OCI-LY7 (cell line): ENCODE measurements at regions not wholly inside any gene's neighbourhood (a gene's known extent, or its start where the extent isn't known, plus 50 kb on each side); places are given as distances from the start of the nearest gene placed in this dataset.

Experiments used
- BruUV-seq: library from RNA; stranded (reverse); fragments of 400-500 nt; replicated peaks from 2 replicates; lab custom pipeline; 2021; lab: Mats Ljungman, UMichigan
- CTCF ChIA-PET: fragments of 300-600 bp; sonication (Branson Sonifier 250); formaldehyde crosslinking; loops from one replicate; lab custom pipeline; 2022; ENCODE audit warnings: antibody characterized with exemption; ENCODE audit not compliant: unreplicated experiment; lab: Charles Lee
- POLR2A ChIA-PET: fragments of 300-600 bp; sonication (Branson Sonifier 250); formaldehyde crosslinking; loops from one replicate; lab custom pipeline; 2022; ENCODE audit warnings: antibody characterized with exemption; lab: Charles Lee
- DNase-seq: peaks from one replicate; pipeline ENCODE4 v3.0.0-alpha.2; 2015; ENCODE audit warnings: low spot score
- H2AFZ ChIP-seq: fragments of 200-600 bp; sonication (generic), shearing (Covaris generic); 2 replicates; pipeline ENCODE4 v1.6.1; 2014; ENCODE audit warnings: mild to moderate bottlenecking, antibody characterized with exemption, low read length, moderate library complexity
- H3K27ac ChIP-seq: fragments of 200-600 bp; sonication (generic); 2 replicates; pipeline ENCODE4 v1.5.1; 2014; ENCODE audit warnings: mixed run types, low read depth, mild to moderate bottlenecking, moderate library complexity, low read length, inconsistent platforms; ENCODE audit not compliant: poor library complexity, severe bottlenecking
- H3K36me3 ChIP-seq: fragments of 200-600 bp; sonication (generic); 2 replicates; pipeline ENCODE4 v1.6.1; 2014; ENCODE audit warnings: mild to moderate bottlenecking, antibody characterized with exemption, low read length, moderate library complexity, mixed read lengths; ENCODE audit not compliant: insufficient read depth
- H3K4me1 ChIP-seq: fragments of 200-600 bp; sonication (generic); 2 replicates; pipeline ENCODE4 v1.5.1; 2014; ENCODE audit warnings: mild to moderate bottlenecking, low read length; ENCODE audit not compliant: insufficient read depth, poor library complexity, severe bottlenecking
- H3K4me2 ChIP-seq: fragments of 200-600 bp; sonication (generic); 2 replicates; pipeline ENCODE4 v1.6.1; 2014; ENCODE audit warnings: mild to moderate bottlenecking, low read length
- H3K4me3 ChIP-seq: fragments of 200-600 bp; sonication (generic); 2 replicates; pipeline ENCODE4 v1.5.1; 2014; ENCODE audit warnings: mild to moderate bottlenecking, low read depth, low read length; ENCODE audit not compliant: poor library complexity, severe bottlenecking
- H3K79me2 ChIP-seq: fragments of 200-600 bp; sonication (generic); 2 replicates; pipeline ENCODE4 v1.6.1; 2016; ENCODE audit warnings: low read depth, mild to moderate bottlenecking, low read length, moderate library complexity, mixed read lengths; ENCODE audit not compliant: insufficient read depth
- H3K9me2 ChIP-seq: fragments of 200-600 bp; sonication (generic); 2 replicates; pipeline ENCODE4 v1.6.1; 2016; ENCODE audit warnings: mild to moderate bottlenecking, low read length, mixed read lengths; ENCODE audit not compliant: insufficient read depth
- H3K9me3 ChIP-seq: fragments of 200-600 bp; sonication (generic); 2 replicates; pipeline ENCODE4 v1.6.1; 2014; ENCODE audit warnings: mild to moderate bottlenecking, mixed run types, low read length, mixed read lengths
- H4K20me1 ChIP-seq: fragments of 200-600 bp; sonication (generic); 2 replicates; pipeline ENCODE4 v1.6.1; 2014; ENCODE audit warnings: mild to moderate bottlenecking, antibody characterized with exemption, low read length, moderate library complexity, mixed read lengths; ENCODE audit not compliant: insufficient read depth
- CTCF ChIP-seq: fragments of 200-600 bp; sonication (generic); conservative IDR thresholded peaks from 2 replicates; pipeline ENCODE4 v1.5.1; 2014; ENCODE audit warnings: mild to moderate bottlenecking, antibody characterized with exemption, low read length, moderate library complexity, mixed read lengths
- EZH2phosphoT487 ChIP-seq: fragments of 200-600 bp; sonication (generic); IDR thresholded peaks from 2 replicates; pipeline ENCODE4 v1.6.1; 2018; ENCODE audit warnings: low read depth, borderline replicate concordance, mild to moderate bottlenecking, mixed run types, antibody characterized with exemption, low read length, moderate library complexity, mixed read lengths
- intact Hi-C: fragments of 100-400 bp; cut with micrococcal nuclease; formaldehyde crosslinking; loops from one replicate; pipeline ENCODE4 v1.10.0; 2022; ENCODE audit not compliant: unreplicated experiment

DNA sequence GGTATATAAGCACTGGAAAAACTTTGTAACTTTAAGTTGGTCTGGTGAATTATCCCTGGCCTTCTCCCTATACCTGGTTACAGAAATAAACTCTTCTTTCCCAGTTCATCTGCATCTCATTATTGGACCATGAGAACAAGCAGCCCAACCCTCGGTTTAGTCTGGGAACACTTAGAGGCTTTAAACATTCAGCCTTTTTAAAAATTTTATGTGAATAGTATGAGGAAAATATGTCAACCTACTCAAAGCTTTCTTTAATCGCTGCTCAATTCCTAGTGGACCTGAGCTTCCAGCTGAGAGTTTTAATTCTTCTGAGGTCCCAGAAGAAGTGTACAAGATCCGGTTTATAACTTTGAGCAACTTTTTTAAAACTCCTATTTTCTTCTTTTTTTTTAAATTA, 358.6 kb upstream of the NOCT start:
- TF ChIP-seq CTCF (no peak), EZH2phosphoT487 (no peak)
- no peaks in the 10 kb centered on the region for H3K9me2 ChIP-seq
- POLR2A ChIA-PET: no interaction called here
- H3K4me3 ChIP-seq: no peak overlapping the region
- no peak overlapping the region for H2AFZ ChIP-seq
- no peaks in the 10 kb centered on the region for H3K9me3 ChIP-seq
- BruUV-seq: no TSS peak
- no peaks in the 10 kb centered on the region for H3K79me2 ChIP-seq
- H4K20me1 ChIP-seq: no peaks in the 10 kb centered on the region
- CTCF ChIA-PET: no interaction called here
- no peaks in the 10 kb centered on the region for H3K36me3 ChIP-seq
- no peaks in the 10 kb centered on the region for H3K4me1 ChIP-seq
- H3K27ac ChIP-seq: no peak overlapping the region
- H3K4me2 ChIP-seq: no peak overlapping the region
- intact Hi-C loops: no loop called here
- no peak for DNase-seq

GRCh38 chr4:138655985-138656384, 359.6 kb upstream of the NOCT start:
- Histone ChIP-seq H3K9me2 (no peaks in the 10 kb centered on the region), H3K4me3 (no peak overlapping the region), H3K79me2 (no peaks in the 10 kb centered on the region), H3K4me2 (no peak overlapping the region), H3K36me3 (no peaks in the 10 kb centered on the region), H3K27ac (no peak overlapping the region), H3K9me3 (no peaks in the 10 kb centered on the region), H4K20me1 (no peaks in the 10 kb centered on the region), H3K4me1 (no peaks in the 10 kb centered on the region), H2AFZ (no peak overlapping the region)
- no TSS peak for BruUV-seq
- CTCF ChIA-PET: no interaction called here
- no peak for DNase-seq
- POLR2A ChIA-PET: interaction anchor here (0.6 to 1.2 kb wide), 2 partner anchors 10 to 669 kb away, joined by 3 to 4 read pairs; no protein-coding TSS in a partner anchor
- intact Hi-C loops: no loop called here
- TF ChIP-seq CTCF (no peak), EZH2phosphoT487 (no peak)

DNA sequence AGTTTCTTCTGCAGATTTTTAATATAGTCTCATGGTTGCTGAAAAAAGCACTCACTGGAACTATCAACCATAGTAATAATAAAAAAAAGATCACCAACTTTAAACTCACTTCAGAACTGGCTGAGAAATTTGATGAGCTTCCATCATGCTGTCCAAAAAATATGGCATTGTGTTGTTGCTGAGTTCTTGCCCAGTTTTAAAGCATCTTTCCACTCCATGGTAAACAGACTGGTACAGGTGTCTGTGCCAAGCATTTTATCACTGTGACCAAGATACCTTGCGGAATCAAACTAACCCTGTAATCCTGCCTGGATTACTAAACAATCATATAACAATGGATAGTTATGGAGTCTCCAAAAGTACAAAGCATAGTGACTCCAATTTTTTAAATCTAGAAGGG, 360.3 kb upstream of the NOCT start:
- Histone ChIP-seq H2AFZ (no peak overlapping the region), H3K4me2 (no peak overlapping the region), H3K4me1 (no peaks in the 10 kb centered on the region), H3K4me3 (no peak overlapping the region), H3K36me3 (no peaks in the 10 kb centered on the region), H3K9me2 (no peaks in the 10 kb centered on the region), H3K27ac (no peak overlapping the region), H3K9me3 (no peaks in the 10 kb centered on the region), H3K79me2 (no peaks in the 10 kb centered on the region), H4K20me1 (no peaks in the 10 kb centered on the region)
- BruUV-seq: no TSS peak
- ChIA-PET POLR2A (interaction anchor here (0.6 to 1.5 kb wide), 4 partner anchors 10 to 669 kb away, joined by 3 to 4 read pairs (median 4); no protein-coding TSS in a partner anchor), CTCF (no interaction called here)
- intact Hi-C loops: no loop called here
- no peak for DNase-seq
- no peak for TF ChIP-seq CTCF
- TF ChIP-seq EZH2phosphoT487: no peak
